ENCODE measurements at regions not wholly inside any gene's neighbourhood (a gene's known extent, or its start where the extent isn't known, plus 50 kb on each side); places are given as distances from the start of the nearest gene placed in this dataset.
"Not testable (repeated sequence)": the region's sequence is repeated elsewhere in the genome, so short reads cannot be mapped to it uniquely, and the experiment has no call there.

DNA sequence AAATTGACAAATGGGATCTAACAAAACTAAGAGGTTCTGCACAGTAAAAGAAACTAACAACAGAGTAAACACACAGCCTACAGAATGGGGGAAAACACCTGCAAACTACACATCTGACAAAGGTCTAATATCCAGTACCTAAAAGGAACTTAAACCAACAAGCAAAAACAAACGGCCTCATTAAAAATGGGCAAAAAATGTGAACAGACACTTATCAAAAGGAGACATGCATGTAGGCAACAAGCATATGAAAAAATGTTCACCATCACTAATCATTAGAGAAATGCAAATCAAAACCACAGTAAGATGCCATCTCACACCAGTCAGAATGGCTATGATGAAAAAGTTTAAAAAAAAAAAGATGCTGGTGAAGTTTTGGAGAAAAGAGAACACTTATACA, 197.4 kb downstream of the KBTBD2 start:
- H3K27ac ChIP-seq, result no peak overlapping the region
- no peak for DNase-seq (ENCODE audit: low read depth, low spot score)

DNA sequence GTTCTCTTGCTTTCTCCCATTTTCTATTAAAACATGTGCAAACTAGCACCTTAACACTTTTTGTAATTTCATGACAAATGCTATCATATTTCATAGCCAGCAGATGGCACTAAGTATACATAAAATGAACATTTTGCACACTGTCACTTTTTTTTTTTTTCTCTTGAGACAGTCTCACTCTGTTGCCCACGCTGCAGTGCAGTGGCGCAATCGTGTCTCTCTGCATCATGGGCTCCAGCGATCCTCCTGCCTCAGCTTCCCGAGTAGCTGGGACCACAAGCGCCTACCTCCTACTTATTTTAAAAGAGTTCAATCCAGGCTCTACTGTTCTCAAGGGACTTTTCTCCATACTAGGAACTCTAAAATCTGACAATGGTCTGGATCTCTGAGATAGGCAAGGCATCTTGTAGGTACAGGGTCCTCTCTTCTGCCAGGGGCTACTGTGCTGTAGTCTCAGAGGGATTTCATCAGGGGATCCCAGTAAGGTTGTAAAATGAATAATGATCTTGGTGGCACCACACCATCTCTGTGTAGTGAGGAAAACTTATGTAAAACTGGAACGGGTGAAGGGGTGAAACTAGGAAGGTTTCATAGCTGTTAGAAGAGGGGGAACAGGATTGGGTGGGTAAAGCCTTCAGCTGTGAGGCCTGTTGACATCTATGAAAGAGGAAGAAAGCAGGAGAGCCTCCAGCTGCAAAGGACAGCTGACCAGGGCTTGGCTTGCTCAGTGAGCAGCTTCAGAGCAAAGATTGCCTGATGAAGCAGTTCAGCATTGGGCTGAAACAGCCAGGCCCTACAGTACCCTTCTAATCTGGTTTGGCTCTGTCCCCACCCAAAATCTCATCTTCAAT, 196.9 kb downstream of the AVL9 start:
- not testable (repeated sequence) for DNase-seq (ENCODE audit: low read depth, low spot score); H3K27ac ChIP-seq

DNA sequence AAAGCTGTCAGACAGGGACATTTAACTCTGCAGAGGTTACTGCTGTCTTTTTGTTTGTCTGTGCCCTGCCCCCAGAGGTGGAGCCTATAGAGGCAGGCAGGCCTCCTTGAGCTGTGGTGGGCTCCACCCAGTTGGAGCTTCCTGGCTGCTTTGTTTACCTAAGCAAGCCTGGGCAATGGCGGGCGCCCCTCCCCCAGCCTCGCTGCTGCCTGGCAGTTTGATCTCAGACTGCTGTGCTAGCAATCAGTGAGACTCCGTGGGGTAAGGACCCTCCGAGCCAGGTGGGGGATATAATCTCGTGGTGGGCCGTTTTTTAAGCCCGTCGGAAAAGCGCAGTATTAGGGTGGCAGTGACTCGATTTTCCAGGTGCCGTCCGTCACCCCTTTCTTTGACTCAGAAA, 192.8 kb downstream of the AVL9 start:
- H3K27ac ChIP-seq; DNase-seq (ENCODE audit: low read depth, low spot score): not testable (repeated sequence)

- peak overlapping the region; percentile 62 for H3K27ac ChIP-seq
- DNase-seq (ENCODE audit: low read depth, low spot score), result no peak
Observed at GRCh38 chr7:32681174-32681518, 185.9 kb downstream of the AVL9 start.

- peak; percentile 37 for DNase-seq (ENCODE audit: low read depth, low spot score)
- H3K27ac ChIP-seq, result peak overlapping the region; percentile 62
Observed at GRCh38 chr7:32680259-32681173, 185.2 kb downstream of the AVL9 start.

GRCh38 chr7:32679192-32679591, 183.9 kb downstream of the AVL9 start:
- H3K27ac ChIP-seq, result no peak overlapping the region
- no peak for DNase-seq (ENCODE audit: low read depth, low spot score)

- DNase-seq (ENCODE audit: low read depth, low spot score), result no peak
Observed at GRCh38 chr7:32677593-32677992, 182.3 kb downstream of the AVL9 start.

GRCh38 chr7:32676249-32676941, 181.1 kb downstream of the AVL9 start:
- H3K27ac ChIP-seq, result no peak overlapping the region
- no peak for DNase-seq (ENCODE audit: low read depth, low spot score)

More at GRCh38 chr7:32677593-32677992, 182.3 kb downstream of the AVL9 start:
- no peak overlapping the region for H3K27ac ChIP-seq

- H3K27ac ChIP-seq, result no peak overlapping the region
- DNase-seq (ENCODE audit: low read depth, low spot score), result no peak
Observed at GRCh38 chr7:32673275-32673983, 178.1 kb downstream of the AVL9 start.

DNA sequence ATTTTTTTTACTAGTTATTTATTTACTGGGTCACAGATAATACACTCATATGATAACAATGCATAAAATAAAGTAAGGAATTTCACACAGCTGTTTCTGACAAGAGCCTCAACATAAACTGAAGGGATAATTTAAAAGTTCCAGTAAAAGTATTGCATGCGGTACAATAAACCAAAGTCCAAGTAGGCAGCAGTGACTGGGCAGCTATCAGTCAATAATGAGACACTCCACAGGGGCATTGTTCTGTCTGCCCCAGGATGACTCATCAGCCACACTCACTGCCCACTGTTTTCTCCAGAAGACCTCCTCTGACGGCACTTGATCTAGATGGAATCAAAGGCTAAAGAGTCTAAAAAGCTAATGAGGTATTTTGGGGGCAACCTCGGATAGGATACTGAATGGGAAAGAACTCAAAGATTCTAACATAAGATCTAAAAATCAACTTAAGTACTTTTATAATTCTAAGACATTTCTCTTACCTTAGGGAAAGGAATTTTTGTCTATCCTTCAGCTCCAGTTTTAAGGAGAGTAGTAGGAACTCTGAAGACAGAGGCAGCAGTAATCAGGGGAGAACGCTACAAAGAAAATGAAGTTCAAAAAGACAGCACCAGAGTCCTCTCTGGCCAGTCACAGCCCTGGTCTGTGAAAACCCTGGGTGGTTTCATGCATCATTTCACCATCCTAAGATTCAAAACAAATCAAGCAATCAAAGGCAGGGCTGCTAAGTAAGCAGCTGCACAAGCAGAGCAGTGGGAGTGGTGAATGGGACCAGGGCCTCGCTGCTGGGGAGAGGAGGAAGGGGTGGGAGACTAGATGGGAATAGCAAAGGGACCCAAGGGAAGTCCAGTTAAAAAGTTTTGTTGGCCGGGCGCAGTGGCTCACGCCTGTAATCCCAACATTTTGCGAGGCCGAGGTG, 175.1 kb downstream of the AVL9 start:
- H3K27ac ChIP-seq, result peak overlapping the region; percentile 67
- peak; percentile 10 for DNase-seq (ENCODE audit: low read depth, low spot score)

DNA sequence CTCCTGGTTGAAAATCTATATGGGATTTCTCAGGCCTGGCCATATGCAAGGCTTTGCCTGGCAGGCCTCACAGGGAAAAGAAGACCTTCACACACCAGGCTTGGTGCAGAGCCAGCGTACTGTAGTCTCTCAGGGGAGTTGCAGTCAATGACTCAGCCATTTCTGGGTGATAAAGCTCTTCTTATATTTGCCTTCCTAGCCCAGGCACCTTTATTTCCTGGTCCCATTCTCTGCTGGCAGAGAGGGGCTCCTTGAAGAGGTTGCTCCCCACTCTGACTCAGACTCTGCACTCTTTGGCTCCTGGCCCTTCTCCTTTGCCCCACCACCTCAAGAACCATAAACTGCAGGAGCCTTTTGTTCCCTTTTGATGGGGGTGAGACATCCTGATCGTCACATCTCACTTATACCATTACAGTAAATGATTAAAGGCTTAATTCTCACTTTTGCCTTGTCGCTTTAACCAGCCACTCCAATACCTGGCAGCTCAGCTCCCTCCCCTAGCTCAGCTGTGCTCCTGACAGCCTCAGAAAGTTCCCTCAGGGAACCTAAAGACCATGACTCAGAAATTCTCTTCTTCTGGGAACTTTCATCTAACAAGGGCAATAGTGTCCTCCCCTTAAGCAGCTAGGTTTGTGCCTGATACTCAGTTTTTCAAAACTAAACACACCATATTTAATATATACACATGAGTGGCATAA, 174.0 kb downstream of the AVL9 start:
- H3K27ac ChIP-seq, result peak overlapping the region; percentile 67
- peak; percentile 34 for DNase-seq (ENCODE audit: low read depth, low spot score)

DNA sequence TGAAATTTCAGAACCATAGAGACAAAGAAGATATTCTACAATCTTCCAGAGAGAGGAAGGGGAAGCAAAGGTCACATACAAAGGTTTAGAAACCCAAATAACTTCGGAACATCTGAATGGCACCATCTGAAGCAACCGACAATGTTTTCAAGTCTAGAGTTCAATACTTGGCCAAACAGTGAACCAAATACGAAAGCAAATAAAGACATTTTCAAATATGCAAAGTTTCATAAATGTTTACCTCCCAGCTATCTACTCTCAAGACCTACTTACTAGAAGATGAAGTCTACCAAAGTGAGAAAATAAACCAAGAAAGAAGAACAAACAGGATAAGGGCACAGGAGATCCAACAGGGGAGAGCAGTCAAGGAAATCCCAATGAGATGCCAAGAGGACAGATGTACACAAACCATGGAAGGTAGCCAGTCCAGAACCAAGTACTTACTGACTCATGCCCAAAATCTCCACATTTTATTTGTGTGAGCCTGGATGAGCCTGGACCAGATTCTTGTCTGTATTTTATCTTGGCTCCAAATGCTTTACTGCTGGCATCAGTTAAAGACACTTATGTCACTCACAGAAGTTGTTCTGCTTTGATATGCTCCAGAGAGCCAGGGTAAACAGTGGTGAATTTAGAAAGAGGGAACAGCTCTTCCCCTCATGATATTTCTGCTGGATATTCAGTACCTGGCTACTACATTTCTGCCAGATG, 173.3 kb downstream of the AVL9 start:
- not testable (repeated sequence) for DNase-seq (ENCODE audit: low read depth, low spot score)
- peak overlapping the region; percentile 67 for H3K27ac ChIP-seq

GRCh38 chr7:32667586-32667985, 172.3 kb downstream of the AVL9 start:
- DNase-seq (ENCODE audit: low read depth, low spot score); H3K27ac ChIP-seq: not testable (repeated sequence)

DNA sequence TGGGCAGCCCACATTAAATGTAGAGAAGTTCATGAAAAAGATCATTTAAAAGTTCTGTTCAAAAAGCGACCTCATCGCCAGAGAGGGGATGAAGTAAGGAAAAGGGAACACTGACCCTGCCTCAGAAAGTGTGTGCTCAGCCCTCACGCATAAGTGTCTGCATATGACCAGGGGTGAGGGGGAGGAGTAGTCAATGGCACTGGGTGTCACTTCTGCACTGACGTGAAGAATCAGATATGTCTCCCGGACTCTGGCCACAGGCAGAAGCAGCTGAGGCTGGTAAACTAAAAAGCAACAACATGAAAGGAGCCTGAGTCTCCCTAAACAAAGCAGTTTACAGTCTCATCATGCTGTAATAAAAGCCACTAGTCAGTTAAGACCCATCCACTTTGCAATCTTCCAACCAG, 168.5 kb downstream of the AVL9 start:
- not testable (repeated sequence) for DNase-seq (ENCODE audit: low read depth, low spot score); H3K27ac ChIP-seq

DNA sequence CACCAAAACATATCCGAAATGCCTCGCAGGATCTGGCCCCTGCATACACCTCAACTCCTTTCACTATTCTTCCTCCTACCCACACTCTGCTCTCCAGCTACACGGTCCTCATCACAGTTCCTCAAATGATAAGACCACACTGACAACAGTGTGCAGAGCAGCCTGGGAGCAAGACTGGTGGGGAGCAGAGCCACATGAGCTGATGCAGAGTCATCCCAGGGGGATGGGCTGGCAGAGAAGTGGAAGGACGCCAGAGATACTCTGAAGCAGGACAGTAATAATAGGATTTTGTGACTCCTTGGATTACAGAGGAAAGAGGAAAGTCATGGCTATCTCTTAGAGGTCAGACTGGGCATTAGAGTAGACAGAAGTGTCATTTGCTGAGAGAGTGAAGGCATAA, 167.2 kb downstream of the AVL9 start:
- not testable (repeated sequence) for H3K27ac ChIP-seq; DNase-seq (ENCODE audit: low read depth, low spot score)

GRCh38 chr7:32661929-32662328, 166.6 kb downstream of the AVL9 start:
- no peak overlapping the region for H3K27ac ChIP-seq
- no peak for DNase-seq (ENCODE audit: low read depth, low spot score)

GRCh38 chr7:32661501-32661900, 166.2 kb downstream of the AVL9 start:
- no peak overlapping the region for H3K27ac ChIP-seq
- DNase-seq (ENCODE audit: low read depth, low spot score), result no peak

DNA sequence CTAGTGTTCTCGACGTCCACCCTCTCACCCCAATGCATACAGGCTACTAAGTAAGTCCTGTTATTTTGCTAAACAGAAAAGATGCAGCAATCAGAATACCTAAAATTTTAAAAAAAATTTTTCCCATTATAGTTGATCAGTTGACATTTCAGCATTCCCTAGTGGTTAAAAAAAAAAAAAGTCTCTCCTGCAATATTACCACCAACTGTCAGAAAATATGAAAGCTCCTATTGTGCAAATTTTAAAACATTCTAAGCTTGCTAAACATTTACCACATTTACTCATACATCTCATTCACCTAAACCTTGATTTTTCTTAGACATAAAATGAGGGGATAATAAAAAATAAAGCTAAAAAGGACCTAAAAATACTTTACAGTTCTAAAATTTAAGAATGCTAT, 165.6 kb downstream of the AVL9 start:
- DNase-seq (ENCODE audit: low read depth, low spot score), result no peak
- no peak overlapping the region for H3K27ac ChIP-seq
